NCI-H510A (cell line): ENCODE measurements at regions not wholly inside any gene's neighbourhood (a gene's known extent, or its start where the extent isn't known, plus 50 kb on each side); places are given as distances from the start of the nearest gene placed in this dataset.

Experiments used
- DNase-seq: peaks from one replicate; lab custom pipeline; 2025; lab: John Stamatoyannopoulos, UW

- DNase-seq: no peak
These were observed 395.2 kb upstream of the DCN start for GRCh38 chr12:91577586-91578539.

GRCh38 chr12:91576432-91576831, 393.8 kb upstream of the DCN start:
- DNase-seq: no peak

GRCh38 chr12:91575630-91576029, 393.0 kb upstream of the DCN start:
- no peak for DNase-seq

DNA sequence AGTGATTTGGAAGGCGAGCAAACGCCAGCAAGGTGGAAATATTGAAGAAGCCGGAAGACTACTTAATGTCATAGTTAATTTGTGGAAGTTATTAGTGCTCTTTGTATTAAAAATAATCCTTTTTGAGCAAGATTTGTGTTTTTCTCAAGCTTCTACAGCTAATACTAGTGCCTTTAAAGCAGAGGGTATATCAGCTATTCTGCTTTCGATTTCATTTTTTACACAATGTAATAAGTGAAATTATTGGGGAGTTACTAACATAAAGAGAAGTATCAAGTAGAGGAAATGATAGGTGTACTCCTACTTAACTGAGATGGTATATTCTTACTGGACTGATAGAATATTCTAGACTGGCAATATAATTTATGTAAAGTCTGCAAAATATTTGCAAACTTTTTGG, 392.4 kb upstream of the DCN start:
- DNase-seq: no peak

DNA sequence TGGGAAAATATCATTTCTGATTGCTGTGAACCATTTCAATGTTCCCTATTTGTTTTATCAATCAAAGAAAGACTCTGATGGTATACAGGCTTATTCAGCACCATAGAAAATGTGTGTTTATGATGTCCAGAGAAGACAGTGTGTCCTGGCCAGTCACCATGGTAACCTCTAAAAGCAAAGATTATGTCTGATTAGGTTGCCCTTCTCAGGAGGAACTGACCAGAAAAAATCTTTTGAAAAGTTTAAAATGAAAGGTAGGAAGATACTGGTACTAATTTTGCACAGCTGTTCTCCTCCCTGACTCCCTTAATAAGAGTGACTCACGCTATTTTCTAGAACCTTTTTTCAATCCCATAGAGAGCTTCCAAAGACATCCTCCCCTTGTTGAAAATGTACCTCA, 391.8 kb upstream of the DCN start:
- no peak for DNase-seq

DNA sequence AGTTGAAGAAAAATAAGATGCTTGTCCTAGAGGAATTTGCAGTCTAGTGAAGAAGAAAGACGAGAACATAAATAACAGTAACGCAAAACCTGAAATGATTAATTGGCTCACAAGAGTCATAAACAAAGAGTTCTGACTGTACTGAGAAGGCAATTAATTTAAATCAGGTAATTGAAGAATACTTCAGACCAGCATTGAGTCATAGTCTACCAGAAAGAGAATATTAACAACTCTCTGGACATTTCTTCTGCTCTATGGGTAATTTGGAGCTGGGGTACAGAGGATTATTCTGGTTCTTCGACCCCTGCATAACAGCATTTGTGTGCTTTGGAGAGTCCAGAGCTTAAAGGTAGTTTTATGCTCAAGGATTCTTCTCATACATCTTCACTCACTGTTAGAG, 390.3 kb upstream of the DCN start:
- no peak for DNase-seq

- DNase-seq: no peak
These were observed 384.5 kb upstream of the DCN start for GRCh38 chr12:91567100-91567485.

DNA sequence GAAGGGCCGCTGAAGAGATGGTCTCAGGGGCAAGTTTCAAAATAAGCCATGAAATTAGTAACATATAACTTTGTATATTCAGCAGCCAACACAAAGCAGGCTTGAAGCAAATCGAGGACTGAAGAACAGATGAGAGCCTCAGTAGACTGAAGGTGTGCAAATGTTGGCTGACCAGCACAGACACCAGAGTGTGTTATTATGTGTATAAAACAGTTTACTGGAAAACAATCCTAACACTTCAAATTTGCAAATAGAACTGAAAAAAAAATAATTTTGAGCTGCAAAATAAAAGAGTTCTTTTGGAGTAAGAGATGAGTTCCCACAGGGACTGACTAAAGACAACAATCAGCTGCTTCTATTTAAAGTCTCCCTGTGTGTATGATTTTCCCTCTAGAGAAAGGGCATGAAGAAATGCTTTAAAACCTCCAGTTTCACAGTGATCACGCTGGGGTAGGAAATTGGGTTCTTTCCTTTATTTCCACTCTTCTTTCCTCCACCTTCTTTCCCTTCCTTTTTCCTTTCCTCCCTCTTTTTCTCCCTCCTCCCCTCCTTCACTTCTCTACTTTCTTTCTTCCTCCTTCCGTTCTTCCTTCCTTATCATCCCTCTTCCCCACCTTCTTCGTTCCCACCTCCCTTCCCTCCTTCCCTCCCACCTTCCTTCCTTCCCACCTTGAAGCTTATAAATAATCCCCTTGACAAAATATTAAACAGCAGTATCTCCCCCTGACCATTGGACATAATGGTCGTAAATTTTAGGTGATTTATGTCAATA, 383.9 kb upstream of the DCN start:
- no peak for DNase-seq

GRCh38 chr12:91565846-91566245, 383.2 kb upstream of the DCN start:
- no peak for DNase-seq

DNA sequence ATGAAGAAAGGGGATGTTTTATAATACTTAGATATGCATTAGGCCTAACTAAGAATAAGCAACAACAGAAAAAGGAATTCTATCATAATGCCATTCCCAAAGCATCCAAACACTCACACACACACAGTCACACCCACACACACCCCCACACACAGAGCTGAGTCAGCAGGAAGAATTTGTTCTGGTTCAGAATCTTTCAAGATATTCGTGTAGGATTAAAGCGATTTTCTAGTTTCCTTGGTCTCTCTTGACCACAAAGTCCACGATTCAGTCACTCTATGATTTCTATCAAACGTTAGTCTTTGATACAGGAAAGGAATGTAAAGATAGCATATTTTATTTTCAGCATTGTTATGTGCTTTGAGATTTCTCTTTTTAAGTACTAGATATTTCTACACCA, 382.6 kb upstream of the DCN start:
- no peak for DNase-seq

- no peak for DNase-seq
These were observed 380.6 kb upstream of the DCN start for GRCh38 chr12:91563011-91563765.

GRCh38 chr12:91562476-91562875, 379.9 kb upstream of the DCN start:
- DNase-seq: no peak

GRCh38 chr12:91561958-91562325, 379.3 kb upstream of the DCN start:
- DNase-seq: no peak

- no peak for DNase-seq
These were observed 378.8 kb upstream of the DCN start for GRCh38 chr12:91561301-91561957.

GRCh38 chr12:91556909-91557308, 374.3 kb upstream of the DCN start:
- peak; percentile 13 for DNase-seq

- DNase-seq: no peak
These were observed 373.1 kb upstream of the DCN start for GRCh38 chr12:91555436-91556415.

- DNase-seq: no peak
These were observed 369.3 kb upstream of the DCN start for GRCh38 chr12:91551927-91552326.

DNA sequence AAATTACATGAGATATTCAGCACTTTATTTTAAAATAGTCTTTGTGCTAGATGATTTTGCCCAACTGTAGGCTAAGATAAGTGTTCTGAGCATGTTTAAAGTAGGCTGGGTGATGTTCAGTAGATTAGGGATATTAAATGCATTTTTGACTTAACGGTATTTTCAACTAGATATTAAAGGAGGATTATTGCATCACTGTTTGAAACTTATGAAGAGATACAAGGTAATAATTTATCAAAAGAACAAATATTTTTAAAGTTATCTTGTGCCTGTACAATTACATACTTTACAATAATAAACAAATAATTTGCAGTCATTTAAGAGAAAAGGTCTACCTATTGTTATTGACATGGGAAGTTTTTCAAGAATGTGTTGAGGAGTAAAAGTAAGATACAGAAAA, 368.6 kb upstream of the DCN start:
- no peak for DNase-seq

- DNase-seq: no peak
These were observed 360.0 kb upstream of the DCN start for GRCh38 chr12:91542666-91543065.

DNA sequence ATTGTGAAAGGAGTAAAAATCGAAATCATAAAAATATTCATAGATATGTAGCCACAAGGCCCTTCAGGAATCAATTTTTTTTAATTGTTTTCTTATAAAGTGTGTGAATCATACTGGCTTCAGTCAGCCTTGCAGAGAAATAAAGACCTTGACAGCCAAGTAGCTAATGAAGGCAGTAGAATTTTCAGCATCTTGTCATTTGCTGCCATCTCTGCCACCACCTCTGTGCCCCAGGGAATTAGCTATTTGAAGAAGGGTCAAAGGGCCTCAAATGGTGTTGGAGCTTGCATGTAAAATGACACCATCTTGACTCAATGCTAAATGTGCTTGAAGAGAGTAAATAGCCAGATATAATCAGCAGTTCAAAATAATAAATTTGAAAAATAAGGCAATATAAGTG, 359.4 kb upstream of the DCN start:
- no peak for DNase-seq

DNA sequence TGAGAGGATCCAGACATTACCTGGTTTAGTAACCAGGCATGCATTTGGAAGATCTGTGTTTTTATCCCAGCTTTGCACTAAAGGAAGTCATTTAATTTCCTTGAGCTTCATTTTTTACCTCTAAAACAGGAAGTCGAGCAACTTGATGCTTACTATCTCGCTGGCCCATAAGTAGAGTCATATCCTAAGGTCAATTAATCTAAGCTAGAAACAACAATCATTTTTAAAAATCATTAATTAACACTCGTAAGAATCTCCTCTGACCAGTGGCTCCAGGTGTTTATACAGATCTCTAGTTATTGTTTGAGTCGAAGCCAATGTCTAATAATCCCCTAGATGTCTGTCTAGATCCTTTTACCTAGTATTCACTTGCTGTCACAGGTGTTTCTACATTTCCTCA, 355.8 kb upstream of the DCN start:
- no peak for DNase-seq
